Urinary bladder (tissue), 3 donors: ENCODE measurements at regions not wholly inside any gene's neighbourhood (a gene's known extent, or its start where the extent isn't known, plus 50 kb on each side); places are given as distances from the start of the nearest gene placed in this dataset.
A peak's percentile ranks its signal among the peaks of the same experiment; 100 is the strongest.

Source experiments
- DNase-seq: peaks from one replicate; pipeline ENCODE4 v3.0.0-alpha.2; 2015; ENCODE audit errors: extremely low spot score
- H3K27ac ChIP-seq: one replicate; pipeline ENCODE4 v1.5.1; 2013; ENCODE audit warnings: low read depth, mild to moderate bottlenecking, moderate library complexity
- H3K36me3 ChIP-seq: one replicate; pipeline ENCODE4 v1.6.1; 2013; ENCODE audit warnings: mild to moderate bottlenecking, moderate library complexity; ENCODE audit not compliant: insufficient read depth
- H3K4me1 ChIP-seq: one replicate; pipeline ENCODE4 v1.6.1; 2013; ENCODE audit warnings: mild to moderate bottlenecking, moderate library complexity; ENCODE audit not compliant: insufficient read depth
- H3K4me3 ChIP-seq: one replicate; pipeline ENCODE4 v1.5.1; 2013; ENCODE audit warnings: low read depth, low read length
- WGBS: extraction: QIAGEN DNeasy Blood & Tissue Kit; methylation state at CpG from one replicate; pipeline ENCODE4 v1.1.7; 2013; 5-methylcytosine and 5-hydroxymethylcytosine counted together
- donor health status: healthy with polysubstance abuse.
- donor health status: healthy.

- WGBS: 82% methylated on average over 3 of the region's 3 CpGs
- Histone ChIP-seq H3K4me3 (no peak overlapping the region), H3K27ac (no peak overlapping the region), H3K36me3 (no peaks in the 10 kb centered on the region), H3K4me1 (no peaks in the 10 kb centered on the region)
- no peak for DNase-seq
Observed at GRCh38 chrX:39164212-39164611, 363.0 kb downstream of the MID1IP1 start.

- WGBS: 96% methylated on average over 1 of the region's 1 CpG
- DNase-seq: no peak
- Histone ChIP-seq H3K36me3 (no peaks in the 10 kb centered on the region), H3K27ac (no peak overlapping the region), H3K4me1 (no peaks in the 10 kb centered on the region), H3K4me3 (no peak overlapping the region)
Observed at GRCh38 chrX:39165185-39165584, 363.9 kb downstream of the MID1IP1 start.

GRCh38 chrX:39165773-39166172 is 364.5 kb downstream of the MID1IP1 start:
- H3K36me3 ChIP-seq: no peaks in the 10 kb centered on the region
- H3K27ac ChIP-seq: no peak overlapping the region
- 99% methylated on average over 4 of the region's 4 CpGs for WGBS
- no peak for DNase-seq
- H3K4me3 ChIP-seq: no peak overlapping the region
- no peaks in the 10 kb centered on the region for H3K4me1 ChIP-seq

DNA sequence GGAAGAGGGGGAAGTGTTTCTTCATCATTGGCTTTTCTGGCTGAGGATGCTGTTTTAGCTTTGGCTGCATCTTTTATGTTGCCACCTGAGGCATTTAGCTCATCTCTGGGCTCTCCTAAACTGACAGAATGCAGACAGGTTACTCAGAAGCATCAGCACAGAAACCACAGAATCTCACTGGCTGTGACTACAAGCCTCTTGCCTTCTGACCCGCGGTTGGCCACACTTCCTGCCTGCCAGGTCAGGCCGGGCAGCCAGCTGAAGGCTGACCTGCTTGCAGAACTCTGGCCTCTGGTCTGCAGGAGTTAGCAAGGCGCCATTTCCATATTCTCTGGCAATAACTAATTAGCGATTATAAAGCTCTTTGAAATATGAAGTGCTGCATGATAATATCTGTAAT is 366.5 kb downstream of the MID1IP1 start:
- no peaks in the 10 kb centered on the region for H3K4me1 ChIP-seq
- 75% methylated on average over 5 of the region's 5 CpGs for WGBS
- no peak for DNase-seq
- no peak overlapping the region for H3K27ac ChIP-seq
- H3K36me3 ChIP-seq: no peaks in the 10 kb centered on the region
- H3K4me3 ChIP-seq: no peak overlapping the region

- 92% methylated on average over 11 of the region's 11 CpGs for WGBS
- H3K4me3 ChIP-seq: no peak overlapping the region
- no peaks in the 10 kb centered on the region for H3K36me3 ChIP-seq
- H3K4me1 ChIP-seq: no peaks in the 10 kb centered on the region
- no peak for DNase-seq
- H3K27ac ChIP-seq: no peak overlapping the region
Observed at GRCh38 chrX:39168609-39169008, 367.4 kb downstream of the MID1IP1 start.

- Histone ChIP-seq H3K27ac (no peak overlapping the region), H3K36me3 (no peaks in the 10 kb centered on the region), H3K4me1 (no peaks in the 10 kb centered on the region), H3K4me3 (no peak overlapping the region)
- DNase-seq: no peak
- 89% methylated on average over 1 of the region's 1 CpG for WGBS
Observed at GRCh38 chrX:39169976-39170375, 368.7 kb downstream of the MID1IP1 start.

DNA sequence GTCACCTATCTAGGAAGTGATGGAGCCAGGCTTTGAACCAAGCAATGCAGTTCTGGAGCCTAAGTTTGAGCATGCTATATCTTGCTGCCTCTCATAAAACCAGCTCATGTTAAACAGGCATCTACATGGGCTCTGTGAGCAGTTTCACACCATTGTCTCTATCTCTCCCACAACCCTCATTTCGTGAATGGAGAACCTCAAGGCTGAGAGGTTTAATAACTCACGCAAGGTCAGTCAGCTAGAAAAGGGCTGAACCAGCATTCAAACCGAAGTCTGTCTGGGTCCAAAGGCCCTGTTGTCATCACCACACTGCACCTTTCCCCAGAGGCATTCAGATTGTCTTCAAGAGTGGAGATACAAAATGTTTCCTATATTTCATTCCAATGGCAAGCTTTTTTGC is 369.2 kb downstream of the MID1IP1 start:
- Histone ChIP-seq H3K36me3 (no peaks in the 10 kb centered on the region), H3K27ac (no peak overlapping the region), H3K4me1 (no peaks in the 10 kb centered on the region), H3K4me3 (no peak overlapping the region)
- DNase-seq: no peak
- 97% methylated on average over 3 of the region's 3 CpGs for WGBS

DNA sequence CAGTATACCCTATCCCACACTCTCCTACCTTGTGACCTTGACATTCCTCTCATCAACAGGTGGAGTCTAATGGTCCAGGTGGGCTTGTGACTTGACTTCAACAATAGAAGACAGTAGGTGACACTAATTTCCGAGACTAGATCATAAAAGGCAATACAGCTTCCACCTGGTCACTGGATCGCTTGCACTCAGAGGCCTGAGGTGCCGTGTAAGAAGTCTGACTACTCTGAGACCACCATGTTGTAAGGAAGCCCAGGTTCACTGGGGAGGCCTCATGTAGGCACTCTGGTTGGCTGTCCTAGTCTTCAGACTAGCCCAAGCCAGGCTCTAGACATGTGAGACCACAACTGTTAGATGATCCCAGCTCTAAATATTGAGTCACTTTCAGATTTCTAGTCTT is 370.4 kb downstream of the MID1IP1 start:
- Histone ChIP-seq H3K4me3 (no peak overlapping the region), H3K4me1 (no peaks in the 10 kb centered on the region), H3K36me3 (no peaks in the 10 kb centered on the region), H3K27ac (no peak overlapping the region)
- WGBS: 98% methylated on average over 3 of the region's 3 CpGs
- no peak for DNase-seq

DNA sequence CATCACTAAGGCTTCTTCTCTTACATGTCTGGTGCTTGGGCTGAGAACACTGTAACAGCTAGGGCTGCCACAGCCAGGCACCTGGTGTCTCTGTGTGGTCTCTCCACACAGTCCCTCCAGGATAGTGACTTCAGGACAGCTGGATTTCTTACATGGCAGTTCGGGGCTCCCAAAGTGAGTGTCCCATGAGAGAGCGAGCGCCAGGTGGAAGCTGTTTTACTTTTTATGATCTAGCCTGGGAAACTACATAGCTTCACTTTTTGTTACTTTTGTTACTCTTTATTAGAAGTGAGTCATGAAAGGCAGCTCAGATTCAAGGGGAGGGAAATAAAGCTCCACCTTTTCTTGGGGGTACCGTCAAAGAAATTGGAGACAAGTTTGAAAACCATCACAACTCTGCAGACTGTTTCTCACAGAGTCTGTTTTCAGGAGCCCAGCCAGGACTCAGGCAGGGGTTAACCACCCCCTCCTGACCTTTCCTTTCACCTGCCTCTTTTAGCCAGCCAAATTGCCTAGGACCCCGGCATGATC is 373.0 kb downstream of the MID1IP1 start:
- Histone ChIP-seq H3K27ac (peak overlapping the region; percentile 41), H3K36me3 (no peaks in the 10 kb centered on the region), H3K4me1 (no peaks in the 10 kb centered on the region), H3K4me3 (no peak overlapping the region)
- 49% methylated on average over 5 of the region's 5 CpGs for WGBS
- no peak for DNase-seq

DNA sequence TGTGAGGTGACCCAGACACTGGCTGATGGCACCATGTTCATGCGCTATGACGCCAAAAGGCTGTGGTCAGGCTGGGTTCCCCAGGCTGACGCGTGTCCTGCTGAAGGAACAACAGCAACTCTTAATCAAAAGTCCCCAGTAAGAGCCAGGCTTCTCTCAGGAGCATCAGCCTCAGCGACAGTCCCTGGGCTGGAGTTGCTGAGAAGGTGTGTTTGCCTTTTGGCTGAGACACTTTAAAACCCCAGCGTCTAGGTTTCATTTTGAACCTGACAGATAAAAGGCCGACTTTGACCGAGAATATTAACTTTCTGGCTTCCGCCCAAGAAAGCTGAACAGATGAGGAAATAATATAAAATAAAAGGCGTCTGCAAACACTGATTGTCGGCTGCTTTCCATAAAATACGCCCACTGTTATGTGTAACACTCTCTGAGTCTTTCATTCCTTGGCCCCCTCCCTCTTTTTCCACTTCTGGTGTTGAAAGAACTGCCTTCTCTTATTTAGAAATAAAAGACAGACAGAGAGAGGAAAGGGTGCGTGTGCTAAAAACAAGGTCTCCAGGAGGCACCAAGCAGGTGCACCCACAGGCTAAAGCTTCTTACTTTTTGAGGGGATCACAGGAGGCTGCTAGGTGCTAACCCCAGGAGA is 373.6 kb downstream of the MID1IP1 start:
- WGBS: 18% methylated on average over 13 of the region's 13 CpGs
- Histone ChIP-seq H3K4me3 (no peak overlapping the region), H3K27ac (peak overlapping the region; percentile 41), H3K4me1 (no peaks in the 10 kb centered on the region), H3K36me3 (no peaks in the 10 kb centered on the region)
- peak; percentile 36 for DNase-seq

- Histone ChIP-seq H3K36me3 (no peaks in the 10 kb centered on the region), H3K4me1 (no peaks in the 10 kb centered on the region), H3K27ac (no peak overlapping the region), H3K4me3 (no peak overlapping the region)
- WGBS: 79% methylated on average over 6 of the region's 6 CpGs
- DNase-seq: no peak
Observed at GRCh38 chrX:39175418-39176057, 374.3 kb downstream of the MID1IP1 start.

- H3K4me1 ChIP-seq: no peaks in the 10 kb centered on the region
- WGBS: 94% methylated on average over 4 of the region's 4 CpGs
- H3K4me3 ChIP-seq: no peak overlapping the region
- H3K27ac ChIP-seq: no peak overlapping the region
- H3K36me3 ChIP-seq: no peaks in the 10 kb centered on the region
- DNase-seq: no peak
Observed at GRCh38 chrX:39176105-39176504, 374.8 kb downstream of the MID1IP1 start.

DNA sequence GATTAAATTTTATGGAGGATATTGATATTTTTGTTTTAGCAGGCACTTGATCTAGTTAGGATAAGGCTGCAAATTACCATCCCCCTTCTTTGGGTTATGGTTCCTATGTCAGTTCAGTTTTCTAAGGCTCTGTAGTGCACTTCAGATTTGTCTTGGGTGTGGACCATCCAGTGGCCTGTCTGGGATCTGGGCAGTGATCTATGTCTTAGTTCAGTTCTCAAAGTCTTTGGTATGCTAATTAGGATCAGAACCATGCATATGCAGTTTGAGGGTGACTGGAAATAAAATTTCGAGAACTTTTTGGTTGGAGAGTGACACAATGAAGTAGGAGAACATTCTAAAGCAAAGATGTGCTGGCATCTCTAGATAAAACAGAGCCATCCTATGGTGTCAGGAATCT is 388.2 kb downstream of the MID1IP1 start:
- no peak for DNase-seq
- Histone ChIP-seq H3K36me3 (no peaks in the 10 kb centered on the region), H3K4me1 (no peaks in the 10 kb centered on the region), H3K4me3 (no peak overlapping the region), H3K27ac (no peak overlapping the region)
- 87% methylated on average over 1 of the region's 1 CpG for WGBS

DNA sequence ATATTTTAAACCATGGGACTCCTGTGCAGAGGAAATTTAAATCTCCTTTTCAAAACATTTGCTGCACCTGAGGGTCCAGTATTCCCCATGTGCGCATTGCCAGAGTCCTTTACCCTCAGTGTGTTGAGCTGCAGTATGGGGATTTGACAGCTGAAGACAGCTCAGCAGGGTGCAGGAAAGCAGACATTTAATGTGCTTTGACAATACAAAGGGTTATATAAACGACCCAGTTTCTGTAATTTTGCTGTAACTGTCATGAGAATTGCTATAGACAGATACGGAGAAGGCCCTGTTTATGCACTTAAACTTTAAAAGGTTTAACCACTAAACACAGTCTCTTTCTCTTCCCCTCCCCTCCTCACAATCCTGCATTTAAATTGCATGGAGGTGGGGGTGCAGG is 393.4 kb downstream of the MID1IP1 start:
- H3K36me3 ChIP-seq: no peaks in the 10 kb centered on the region
- WGBS: 44% methylated on average over 3 of the region's 3 CpGs
- no peaks in the 10 kb centered on the region for H3K4me1 ChIP-seq
- no peak overlapping the region for H3K27ac ChIP-seq
- no peak for DNase-seq
- no peak overlapping the region for H3K4me3 ChIP-seq
